NB4 (cell line): ENCODE measurements at regions not wholly inside any gene's neighbourhood (a gene's known extent, or its start where the extent isn't known, plus 50 kb on each side); places are given as distances from the start of the nearest gene placed in this dataset.

Experiments used
- CTCF ChIP-seq: IDR thresholded peaks from one replicate; pipeline ENCODE4 v1.5.1; 2012; ENCODE audit warnings: low read depth, low read length
- MYC ChIP-seq: IDR thresholded peaks from 2 replicates; pipeline ENCODE4 v1.6.1; 2011; ENCODE audit warnings: low read depth, low read length
- POLR2A ChIP-seq: IDR thresholded peaks from 2 replicates; pipeline ENCODE4 v1.6.1; 2011; ENCODE audit warnings: mild to moderate bottlenecking; ENCODE audit not compliant: insufficient read length; ENCODE audit errors: extremely low read depth

GRCh38 chr10:69709366-69709941, 79.4 kb downstream of the FAM241B start:
- TF ChIP-seq CTCF (no peak), POLR2A (no peak), MYC (no peak)
